Keratinocyte (primary cell): ENCODE measurements at regions not wholly inside any gene's neighbourhood (a gene's known extent, or its start where the extent isn't known, plus 50 kb on each side); places are given as distances from the start of the nearest gene placed in this dataset.

Experiments
- EZH2 ChIP-seq: IDR thresholded peaks from one replicate; pipeline ENCODE4 v1.6.1; 2012; ENCODE audit warnings: inconsistent platforms, mild to moderate bottlenecking, low read length, moderate library complexity
- TF ChIP-seq, protein P1 (sequence below), 3 experiments: IDR thresholded peaks in 1 of 3; conservative IDR thresholded peaks in 1 of 3; optimal IDR thresholded peaks in 1 of 3; 2 replicates in 2 of 3; 3 replicates in 1 of 3; pipeline versions ENCODE3 to v1.5.1; 2011; ENCODE audit warnings: low read length in 3 of 3, mild to moderate bottlenecking in 3 of 3, moderate library complexity in 2 of 3, control low read depth in 1 of 3, inconsistent platforms in 1 of 3; ENCODE audit not compliant: insufficient read depth in 2 of 3; ENCODE audit errors: extremely low read depth in 1 of 3

DNA sequence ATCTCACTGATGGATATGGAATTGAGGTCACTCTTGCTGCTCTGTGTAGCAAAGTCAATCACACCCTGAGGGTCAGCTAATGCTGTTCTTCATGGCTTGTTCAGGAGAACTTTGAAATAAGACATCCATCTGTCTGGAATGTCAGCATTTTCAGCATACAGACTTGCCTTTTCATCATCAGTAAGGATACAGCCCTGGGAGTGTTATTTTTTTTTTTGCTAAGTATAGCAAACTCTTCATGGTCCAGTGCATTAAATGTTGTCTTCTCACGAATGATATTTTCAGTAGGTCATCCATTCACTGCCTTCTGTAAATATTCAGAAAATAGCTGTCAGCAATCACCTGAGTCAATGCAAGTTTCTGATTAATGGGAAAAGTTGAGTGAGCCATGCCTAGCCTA lies 268.8 kb upstream of the SMIM31 start:
- TF ChIP-seq, protein P1, sequence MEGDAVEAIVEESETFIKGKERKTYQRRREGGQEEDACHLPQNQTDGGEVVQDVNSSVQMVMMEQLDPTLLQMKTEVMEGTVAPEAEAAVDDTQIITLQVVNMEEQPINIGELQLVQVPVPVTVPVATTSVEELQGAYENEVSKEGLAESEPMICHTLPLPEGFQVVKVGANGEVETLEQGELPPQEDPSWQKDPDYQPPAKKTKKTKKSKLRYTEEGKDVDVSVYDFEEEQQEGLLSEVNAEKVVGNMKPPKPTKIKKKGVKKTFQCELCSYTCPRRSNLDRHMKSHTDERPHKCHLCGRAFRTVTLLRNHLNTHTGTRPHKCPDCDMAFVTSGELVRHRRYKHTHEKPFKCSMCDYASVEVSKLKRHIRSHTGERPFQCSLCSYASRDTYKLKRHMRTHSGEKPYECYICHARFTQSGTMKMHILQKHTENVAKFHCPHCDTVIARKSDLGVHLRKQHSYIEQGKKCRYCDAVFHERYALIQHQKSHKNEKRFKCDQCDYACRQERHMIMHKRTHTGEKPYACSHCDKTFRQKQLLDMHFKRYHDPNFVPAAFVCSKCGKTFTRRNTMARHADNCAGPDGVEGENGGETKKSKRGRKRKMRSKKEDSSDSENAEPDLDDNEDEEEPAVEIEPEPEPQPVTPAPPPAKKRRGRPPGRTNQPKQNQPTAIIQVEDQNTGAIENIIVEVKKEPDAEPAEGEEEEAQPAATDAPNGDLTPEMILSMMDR (optimal IDR thresholded peaks at IDR 0.05 in 1 of 3, IDR thresholded peaks at IDR 0.05 in 1 of 3, conservative IDR thresholded peaks at IDR 0.05 in 1 of 3; ENCODE audit: extremely low read depth in 1 of 3, insufficient read depth in 2 of 3, low read length in 3 of 3): no peak
- no peak for TF ChIP-seq EZH2
